ENCODE measurements at regions not wholly inside any gene's neighbourhood (a gene's known extent, or its start where the extent isn't known, plus 50 kb on each side); places are given as distances from the start of the nearest gene placed in this dataset.
A peak's percentile ranks its signal among the peaks of the same experiment; 100 is the strongest.
"Not testable (repeated sequence)": the region's sequence is repeated elsewhere in the genome, so short reads cannot be mapped to it uniquely, and the experiment has no call there.

DNA sequence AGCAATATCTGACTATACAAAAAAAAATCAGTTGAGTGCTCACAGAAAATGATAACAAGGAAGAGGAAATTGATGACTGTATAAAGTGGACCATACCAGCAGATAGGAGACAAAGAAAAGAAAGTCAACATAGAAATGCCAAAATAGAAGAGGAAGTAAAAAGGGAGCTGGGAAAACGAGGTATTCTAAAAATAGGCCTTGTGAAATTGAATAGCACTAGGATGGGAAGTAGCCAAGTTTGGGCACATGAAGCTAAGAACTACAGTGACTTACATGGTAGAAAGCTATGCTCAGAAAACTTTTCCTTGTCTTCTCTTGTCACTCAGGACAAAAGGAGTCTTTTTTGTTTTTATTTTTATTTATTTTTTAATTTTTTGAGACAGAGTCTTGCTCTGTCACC lies 76.2 kb upstream of the APBB1IP start:
- H3K9me3 ChIP-seq: no peaks in the 10 kb centered on the region
- H3K36me3 ChIP-seq: no peaks in the 10 kb centered on the region
- no peak for TF ChIP-seq POLR2A (IDR thresholded peaks at IDR 0.05)
- TF ChIP-seq, protein P1, sequence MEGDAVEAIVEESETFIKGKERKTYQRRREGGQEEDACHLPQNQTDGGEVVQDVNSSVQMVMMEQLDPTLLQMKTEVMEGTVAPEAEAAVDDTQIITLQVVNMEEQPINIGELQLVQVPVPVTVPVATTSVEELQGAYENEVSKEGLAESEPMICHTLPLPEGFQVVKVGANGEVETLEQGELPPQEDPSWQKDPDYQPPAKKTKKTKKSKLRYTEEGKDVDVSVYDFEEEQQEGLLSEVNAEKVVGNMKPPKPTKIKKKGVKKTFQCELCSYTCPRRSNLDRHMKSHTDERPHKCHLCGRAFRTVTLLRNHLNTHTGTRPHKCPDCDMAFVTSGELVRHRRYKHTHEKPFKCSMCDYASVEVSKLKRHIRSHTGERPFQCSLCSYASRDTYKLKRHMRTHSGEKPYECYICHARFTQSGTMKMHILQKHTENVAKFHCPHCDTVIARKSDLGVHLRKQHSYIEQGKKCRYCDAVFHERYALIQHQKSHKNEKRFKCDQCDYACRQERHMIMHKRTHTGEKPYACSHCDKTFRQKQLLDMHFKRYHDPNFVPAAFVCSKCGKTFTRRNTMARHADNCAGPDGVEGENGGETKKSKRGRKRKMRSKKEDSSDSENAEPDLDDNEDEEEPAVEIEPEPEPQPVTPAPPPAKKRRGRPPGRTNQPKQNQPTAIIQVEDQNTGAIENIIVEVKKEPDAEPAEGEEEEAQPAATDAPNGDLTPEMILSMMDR (IDR thresholded peaks at IDR 0.05): no peak
- no peak overlapping the region for H3K27ac ChIP-seq
- no peaks in the 10 kb centered on the region for H3K4me1 ChIP-seq
- H3K4me3 ChIP-seq (replicated peaks in 1 of 3): no peak overlapping the region
- WGBS, 2 donors: 11 to 32% methylated on average over 1 of the region's 1 CpG
- H3K27me3 ChIP-seq: no peaks in the 10 kb centered on the region
- intact Hi-C loops (cut with DNase I): no loop called here
- DNase-seq: no peak

DNA sequence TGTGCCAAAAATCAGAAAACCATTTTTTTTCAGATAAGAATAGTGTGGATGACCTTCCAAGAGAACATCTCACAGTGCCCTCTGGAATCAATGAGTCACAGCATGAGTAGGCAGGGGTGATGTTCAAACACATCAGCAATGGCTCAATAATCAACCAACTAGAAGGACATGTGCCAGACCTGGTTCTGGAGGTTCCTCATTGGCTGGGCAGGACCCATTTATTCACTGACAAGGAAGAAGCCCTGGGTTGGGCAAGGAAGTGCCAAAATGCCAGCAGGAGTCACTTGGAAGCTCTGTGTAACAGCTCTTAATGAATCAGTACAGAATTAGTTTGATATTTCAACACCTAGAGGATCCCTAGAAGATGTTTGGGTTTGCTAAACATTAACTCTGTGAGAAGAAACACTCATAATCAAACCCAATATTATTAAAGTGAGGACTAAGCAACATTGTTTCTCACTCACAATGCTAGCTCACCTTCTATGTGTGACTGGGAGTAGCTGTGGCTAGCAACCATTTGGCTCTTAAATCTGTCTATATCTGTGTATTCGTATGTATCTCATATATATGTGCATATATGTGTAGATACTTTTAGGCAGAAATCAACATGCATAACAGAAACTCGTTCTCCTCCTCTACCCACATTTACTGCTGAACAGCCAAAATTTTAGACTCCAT lies 72.3 kb upstream of the APBB1IP start:
- 54 to 70% methylated on average over 2 of the region's 2 CpGs for WGBS, 2 donors
- H3K36me3 ChIP-seq: no peaks in the 10 kb centered on the region
- no peak overlapping the region for H3K27ac ChIP-seq
- H3K4me3 ChIP-seq (replicated peaks in 1 of 3): no peak overlapping the region
- H3K9me3 ChIP-seq: no peaks in the 10 kb centered on the region
- TF ChIP-seq POLR2A (IDR thresholded peaks at IDR 0.05): no peak
- H3K27me3 ChIP-seq: no peaks in the 10 kb centered on the region
- H3K4me1 ChIP-seq: no peaks in the 10 kb centered on the region
- DNase-seq: no peak
- intact Hi-C loops (cut with DNase I): no loop called here

GRCh38 chr10:26367035-26367434 lies 71.1 kb upstream of the APBB1IP start:
- WGBS, 2 donors: 79 to 85% methylated on average over 8 of the region's 8 CpGs
- H3K36me3 ChIP-seq; H3K9me3 ChIP-seq; H3K27ac ChIP-seq; H3K4me3 ChIP-seq (replicated peaks in 1 of 3); H3K27me3 ChIP-seq; DNase-seq; H3K4me1 ChIP-seq; intact Hi-C loops (cut with DNase I): not testable (repeated sequence)

- H3K4me3 ChIP-seq (replicated peaks in 1 of 3): no peak overlapping the region
- no peak overlapping the region for H3K27ac ChIP-seq
- 2 to 4% methylated on average over 3 of the region's 3 CpGs for WGBS, 2 donors
- TF ChIP-seq, protein P1 (IDR thresholded peaks at IDR 0.05): no peak
- TF ChIP-seq POLR2A (IDR thresholded peaks at IDR 0.05): no peak
- H3K9me3 ChIP-seq: no peaks in the 10 kb centered on the region
- H3K4me1 ChIP-seq: no peaks in the 10 kb centered on the region
- no peaks in the 10 kb centered on the region for H3K27me3 ChIP-seq
- peak; percentile 7 to 50 for DNase-seq
- no peaks in the 10 kb centered on the region for H3K36me3 ChIP-seq
- intact Hi-C loops (cut with DNase I): no loop called here
Observed at GRCh38 chr10:26367771-26368170, 70.4 kb upstream of the APBB1IP start.

DNA sequence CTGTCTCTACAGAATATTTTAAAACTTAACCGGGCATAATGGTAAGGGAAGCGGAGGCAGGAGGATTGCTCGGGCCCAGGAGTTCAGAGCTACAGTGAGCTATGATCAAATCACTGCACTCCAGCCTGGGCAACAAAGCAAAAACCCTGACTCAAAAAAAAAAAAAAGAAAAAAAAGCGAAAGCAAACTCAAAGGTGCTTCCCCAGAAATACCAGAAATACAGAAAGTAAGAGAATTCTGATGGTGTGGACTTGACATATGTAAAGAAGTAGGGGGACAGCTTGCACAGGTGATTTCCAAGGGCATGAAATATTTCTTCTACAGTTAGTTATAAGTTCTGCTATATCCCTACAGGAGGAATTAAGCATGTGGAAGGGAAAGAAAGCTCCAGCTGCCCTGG lies 69.7 kb upstream of the APBB1IP start:
- intact Hi-C loops (cut with DNase I): no loop called here
- 61 to 65% methylated on average over 4 of the region's 4 CpGs for WGBS, 2 donors
- TF ChIP-seq POLR2A (IDR thresholded peaks at IDR 0.05): no peak
- TF ChIP-seq, protein P1 (IDR thresholded peaks at IDR 0.05): no peak

DNA sequence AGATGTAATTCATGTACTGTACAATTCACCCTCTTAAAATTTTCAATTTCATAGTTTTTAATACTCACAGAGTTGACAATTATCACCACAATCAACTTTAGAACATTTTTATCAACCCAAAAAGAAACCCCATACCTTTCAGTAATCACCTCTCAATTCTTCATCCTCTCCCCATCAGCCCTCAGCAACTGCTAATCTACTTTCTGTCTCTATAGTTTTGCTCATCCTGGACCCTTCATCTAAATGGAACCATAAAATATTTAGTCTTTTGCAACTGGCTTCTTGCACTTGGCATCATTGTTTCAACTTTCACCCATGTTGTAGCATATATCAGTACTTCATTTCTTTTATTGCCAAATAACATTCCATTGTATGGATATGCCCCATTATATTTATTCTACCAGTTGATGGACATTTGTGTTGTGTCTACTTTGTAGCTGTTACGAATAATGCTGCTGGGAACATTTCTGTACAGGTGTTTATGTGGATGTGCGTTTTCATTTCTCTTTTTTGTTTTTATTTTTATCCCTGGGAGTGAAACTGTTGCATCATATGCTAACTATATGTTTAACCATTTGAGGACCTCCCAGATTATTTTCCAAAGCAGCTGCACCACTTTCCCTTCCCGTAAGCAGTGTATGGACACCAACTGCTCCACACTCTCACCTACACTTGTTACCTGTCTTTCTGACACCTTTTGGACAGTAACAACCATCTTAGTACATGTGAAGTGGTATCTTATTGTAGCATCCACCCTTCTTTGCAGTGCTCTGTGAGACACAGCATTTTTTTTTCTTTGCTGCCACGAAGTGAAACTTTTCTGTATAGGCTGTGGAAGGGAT lies 65.4 kb upstream of the APBB1IP start:
- DNase-seq: no peak
- Histone ChIP-seq H3K4me1 (no peaks in the 10 kb centered on the region), H3K36me3 (no peaks in the 10 kb centered on the region), H3K27me3 (no peaks in the 10 kb centered on the region), H3K4me3 (replicated peaks in 1 of 3) (no peak overlapping the region), H3K9me3 (no peaks in the 10 kb centered on the region), H3K27ac (no peak overlapping the region)
- TF ChIP-seq, protein P1 (IDR thresholded peaks at IDR 0.05): no peak
- no peak for TF ChIP-seq POLR2A (IDR thresholded peaks at IDR 0.05)
- WGBS, 2 donors: 69 to 70% methylated on average over 4 of the region's 4 CpGs
- intact Hi-C loops (cut with DNase I): no loop called here

More for the DNA sequence above, 69.7 kb upstream of the APBB1IP start:
- Histone ChIP-seq H3K27ac (no peak overlapping the region), H3K4me1 (no peaks in the 10 kb centered on the region), H3K9me3 (no peaks in the 10 kb centered on the region), H3K4me3 (replicated peaks in 1 of 3) (no peak overlapping the region), H3K27me3 (no peaks in the 10 kb centered on the region), H3K36me3 (no peaks in the 10 kb centered on the region)
- no peak for DNase-seq
